HPDE6-E6E7 (cell line): ENCODE measurements at regions not wholly inside any gene's neighbourhood (a gene's known extent, or its start where the extent isn't known, plus 50 kb on each side); places are given as distances from the start of the nearest gene placed in this dataset.
"Not testable (repeated sequence)": the region's sequence is repeated elsewhere in the genome, so short reads cannot be mapped to it uniquely, and the experiment has no call there.

Experiments used
- DNase-seq: peaks from one replicate; pipeline ENCODE4 v3.0.0; 2011; ENCODE audit warnings: missing footprints; ENCODE audit errors: extremely low spot score

GRCh38 chr1:244106837-244107493 lies 55.9 kb downstream of the ZBTB18 start:
- no peak for DNase-seq

DNA sequence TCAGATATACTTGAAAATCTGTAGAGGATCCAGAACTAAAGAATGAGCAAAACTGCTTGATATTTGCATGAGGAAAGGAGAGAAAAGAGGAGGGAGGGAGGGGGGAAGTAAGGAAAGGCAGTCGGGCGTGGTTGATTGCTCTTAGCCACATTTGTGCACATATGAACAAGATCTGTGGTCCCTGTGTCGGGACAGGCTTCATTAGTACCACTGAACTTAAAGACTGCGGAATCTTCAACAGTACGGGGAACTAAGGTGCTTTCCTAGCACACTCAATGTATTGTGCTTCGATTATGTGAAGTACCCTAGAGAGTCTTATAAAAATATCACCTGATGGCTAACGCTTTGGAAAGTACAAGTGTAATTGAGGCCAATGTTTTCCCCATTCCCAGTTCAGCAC lies 59.9 kb downstream of the ZBTB18 start:
- no peak for DNase-seq

GRCh38 chr1:244112041-244112440 lies 61.0 kb downstream of the ZBTB18 start:
- DNase-seq: no peak

GRCh38 chr1:244112636-244113035 lies 61.6 kb downstream of the ZBTB18 start:
- no peak for DNase-seq

GRCh38 chr1:244113532-244114320 lies 62.6 kb downstream of the ZBTB18 start:
- DNase-seq: no peak

DNA sequence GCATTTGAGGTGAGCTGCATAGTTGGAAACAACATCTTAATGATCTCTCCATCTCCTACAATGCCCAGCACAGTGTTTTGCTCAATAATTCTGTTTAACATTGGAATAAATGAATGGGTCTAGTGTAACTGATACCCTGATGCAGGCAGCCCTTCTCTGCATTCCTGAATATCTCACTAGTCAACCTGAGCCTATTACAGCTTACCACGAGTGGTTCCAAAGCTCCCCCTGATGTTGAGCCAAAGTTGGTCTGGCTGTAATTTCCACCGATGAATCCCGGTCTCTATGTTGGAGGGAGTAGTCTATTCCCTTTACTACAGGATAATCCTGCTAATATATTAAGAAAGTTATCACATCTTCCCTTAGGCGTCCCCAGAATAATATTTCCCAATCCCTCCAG lies 63.8 kb downstream of the ZBTB18 start:
- no peak for DNase-seq

- DNase-seq: no peak
Measured at GRCh38 chr1:244116946-244117345, 65.9 kb downstream of the ZBTB18 start.

DNA sequence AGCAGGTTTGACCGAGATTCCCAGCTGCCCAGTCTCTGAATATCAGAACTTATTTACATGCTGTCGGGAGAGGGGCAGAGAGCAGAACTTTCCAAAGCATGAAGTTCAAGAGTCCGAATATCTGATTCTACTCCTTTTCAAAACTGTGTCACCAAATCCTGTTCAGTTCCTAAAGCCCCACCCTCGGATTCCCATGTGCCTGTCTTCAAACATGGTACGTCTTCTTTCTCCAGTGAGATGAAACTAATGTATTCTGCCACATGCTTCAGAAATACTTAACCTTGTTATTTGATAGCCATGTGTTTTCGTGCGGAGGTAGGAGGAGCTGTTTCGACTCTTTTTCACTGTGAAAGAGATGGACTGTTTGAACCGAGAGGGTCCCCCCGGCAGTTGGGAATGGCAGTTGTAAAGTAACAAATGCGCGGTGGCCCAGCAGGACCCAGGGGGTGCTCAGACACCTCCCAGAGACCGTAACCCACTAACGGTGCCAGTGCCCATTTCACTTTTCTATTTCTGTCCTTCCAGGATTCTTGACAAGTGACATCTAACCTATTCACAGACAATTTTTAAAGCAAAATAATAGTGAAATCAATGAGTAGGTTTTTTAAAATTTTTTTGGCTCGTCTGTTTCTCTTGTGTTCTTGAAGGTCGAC lies 67.2 kb downstream of the ZBTB18 start:
- DNase-seq: no peak

- no peak for DNase-seq
Measured at GRCh38 chr1:244128591-244129383, 77.7 kb downstream of the ZBTB18 start.

DNA sequence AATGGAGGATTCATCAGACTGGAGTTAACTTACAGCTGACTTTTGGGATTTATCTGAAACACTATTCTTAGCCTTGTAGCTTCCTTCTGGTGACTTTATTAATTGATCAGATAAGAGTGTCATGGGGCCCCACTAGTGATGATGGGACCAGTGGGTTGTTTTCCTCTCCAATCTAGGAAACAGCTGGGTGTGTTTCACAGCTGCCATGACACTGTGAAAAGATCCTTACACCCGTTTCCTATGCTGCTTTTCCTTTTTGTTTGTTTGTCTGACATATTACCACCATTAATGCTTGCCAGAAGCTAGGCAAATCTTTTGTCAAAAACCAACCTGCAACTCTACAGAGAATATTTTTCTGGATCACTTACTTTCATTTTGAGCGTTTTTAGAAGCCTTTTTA lies 86.2 kb downstream of the ZBTB18 start:
- no peak for DNase-seq

DNA sequence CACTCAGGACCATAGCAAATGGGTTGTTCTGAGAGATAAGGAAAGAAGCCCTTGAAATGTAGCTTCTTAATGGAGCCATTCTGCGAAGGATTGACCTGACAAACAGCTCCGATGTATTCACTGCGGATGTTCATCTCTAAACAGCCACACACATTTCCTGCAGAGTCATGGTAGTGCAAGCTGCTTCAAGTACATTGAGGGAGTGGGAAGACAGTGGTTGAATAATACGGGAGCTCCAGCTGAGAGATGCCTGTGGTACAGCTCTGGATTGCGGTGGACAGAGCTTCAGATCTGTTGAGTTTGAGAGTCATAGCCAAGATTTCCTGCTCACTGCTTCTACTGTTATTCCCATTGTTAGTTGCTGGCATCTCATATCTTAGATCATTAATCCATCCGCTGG lies 86.6 kb downstream of the ZBTB18 start:
- no peak for DNase-seq

DNA sequence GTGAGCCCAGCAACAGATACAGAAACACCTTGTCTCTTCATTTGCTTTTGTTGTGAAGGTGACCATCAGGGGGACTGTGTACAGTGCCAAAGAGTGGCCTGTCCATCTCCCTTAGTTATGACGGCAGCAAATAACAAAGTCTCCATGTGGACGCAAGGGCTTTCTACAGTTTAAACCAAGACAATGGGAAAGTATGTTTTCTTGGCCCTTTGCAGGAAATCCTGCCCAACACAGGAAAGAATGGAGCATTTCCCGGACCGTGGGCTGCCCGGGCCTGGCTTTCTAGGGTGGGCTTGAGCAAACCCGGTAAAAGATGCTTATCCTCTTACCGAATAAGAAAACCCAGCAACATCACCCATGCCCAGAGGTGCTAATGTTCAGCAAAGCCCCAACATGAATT lies 87.3 kb downstream of the ZBTB18 start:
- DNase-seq: no peak

DNA sequence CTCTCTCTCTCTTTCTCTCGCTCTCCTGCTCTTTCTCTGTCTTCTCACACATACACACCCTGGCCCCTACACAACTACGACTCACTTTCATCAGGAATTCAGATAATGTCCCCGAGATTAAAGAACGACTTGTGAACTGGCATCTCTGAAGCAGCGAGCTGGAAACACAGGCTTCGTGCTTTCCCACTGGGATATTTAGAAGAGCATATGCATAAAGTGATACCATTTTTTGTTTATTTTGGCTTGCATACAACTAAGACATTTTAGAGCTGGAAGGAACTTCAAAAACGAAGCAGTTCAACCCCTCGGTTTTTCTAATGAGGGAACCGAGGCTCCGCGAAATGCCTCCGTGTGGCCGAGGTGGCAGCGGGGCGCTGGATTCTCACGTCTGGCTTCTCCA lies 88.6 kb downstream of the ZBTB18 start:
- no peak for DNase-seq

- no peak for DNase-seq
Measured at GRCh38 chr1:244140420-244140819, 89.3 kb downstream of the ZBTB18 start.

DNA sequence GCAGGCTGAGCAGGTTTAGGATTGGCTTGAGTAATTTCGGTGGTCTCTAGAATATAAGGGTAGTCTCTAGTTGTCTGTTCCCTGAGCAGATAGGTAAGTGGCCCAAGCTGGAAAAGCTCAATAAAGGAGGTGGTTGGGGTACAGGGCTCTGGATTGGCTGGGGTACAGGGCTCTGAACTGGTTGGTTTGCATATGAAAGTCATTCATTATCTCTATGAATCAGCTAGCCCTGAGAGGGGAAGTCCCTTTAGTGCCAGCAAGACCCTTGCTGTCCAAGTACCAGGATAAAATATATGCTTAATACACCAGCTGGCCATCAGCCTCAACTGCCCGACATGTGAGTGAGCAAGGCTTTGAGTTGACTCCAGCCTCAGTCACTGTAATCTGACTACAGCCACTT lies 93.0 kb downstream of the ZBTB18 start:
- no peak for DNase-seq

DNA sequence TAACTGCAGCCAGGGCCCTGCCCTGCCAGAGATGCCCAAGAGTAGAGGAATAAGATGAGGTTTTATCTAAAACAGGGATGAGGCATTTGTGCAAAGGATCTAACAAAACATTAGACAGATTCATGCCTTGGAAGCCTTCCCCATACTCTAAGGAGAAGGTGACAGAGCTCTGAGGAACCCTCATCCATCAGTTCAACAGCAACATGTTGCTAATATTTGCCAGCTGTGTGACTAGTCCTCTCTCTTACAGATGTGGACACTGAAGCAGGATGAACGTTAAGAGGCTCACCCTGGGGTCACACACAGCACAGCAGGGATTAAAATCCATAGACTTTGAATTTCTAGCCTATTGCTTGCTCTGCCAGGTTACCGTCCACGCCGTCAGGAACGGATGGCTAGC lies 99.0 kb downstream of the ZBTB18 start:
- DNase-seq: no peak

DNA sequence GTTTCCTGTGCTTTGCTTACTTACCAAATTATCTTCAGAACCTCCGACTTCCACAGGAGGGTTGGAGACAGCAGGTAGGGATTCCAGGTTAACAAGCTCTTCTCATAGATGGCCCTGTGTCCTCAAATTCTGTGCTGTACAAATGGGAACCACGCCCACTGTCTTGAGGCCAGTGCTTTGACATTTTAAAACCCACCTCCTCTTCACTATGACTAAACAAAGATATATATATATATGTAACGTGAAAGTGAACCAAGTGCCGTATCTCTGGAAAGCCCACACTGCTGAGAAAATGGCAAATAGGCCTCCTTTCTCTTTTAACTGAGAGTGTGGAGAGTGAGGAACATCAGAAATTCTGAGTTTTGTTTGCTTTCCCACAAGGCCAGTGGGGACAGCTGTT lies 99.6 kb downstream of the ZBTB18 start:
- no peak for DNase-seq

GRCh38 chr1:244151537-244151936 lies 100.5 kb downstream of the ZBTB18 start:
- no peak for DNase-seq

- DNase-seq: no peak
Measured at GRCh38 chr1:244154508-244154871, 103.4 kb downstream of the ZBTB18 start.

DNA sequence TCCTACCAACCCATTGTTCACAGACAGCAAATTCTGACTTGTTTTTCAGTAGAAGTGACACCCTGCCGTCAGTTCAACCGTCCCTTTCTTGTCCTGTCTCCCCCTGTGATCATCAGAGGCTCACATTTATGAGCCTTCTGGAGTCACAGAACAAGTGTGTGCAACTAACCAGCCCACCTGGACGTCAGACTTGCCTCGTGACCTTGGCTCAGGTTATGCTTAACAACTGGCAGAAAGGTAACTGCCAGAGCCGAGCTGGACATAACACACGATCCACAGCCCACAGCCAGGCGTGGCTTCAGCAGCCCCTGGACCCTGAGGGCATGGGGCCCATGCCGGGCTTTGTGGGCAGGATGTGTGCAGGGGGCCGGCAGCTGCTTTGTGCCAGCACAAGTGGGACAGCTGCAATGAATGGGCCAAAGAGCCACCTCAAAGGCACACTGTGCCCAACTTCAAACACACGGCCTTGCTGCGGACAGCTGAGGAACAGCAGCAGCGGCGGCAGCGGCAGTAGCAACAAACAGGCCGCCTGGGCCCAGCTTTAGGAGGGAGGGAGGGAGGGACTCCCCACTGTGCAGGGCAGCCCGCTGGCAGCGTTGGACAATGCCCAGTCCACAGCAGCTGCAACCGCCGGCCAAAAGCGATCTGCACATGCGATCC lies 103.9 kb downstream of the ZBTB18 start:
- no peak for DNase-seq

GRCh38 chr1:244155661-244156060 lies 104.6 kb downstream of the ZBTB18 start:
- DNase-seq: no peak

DNA sequence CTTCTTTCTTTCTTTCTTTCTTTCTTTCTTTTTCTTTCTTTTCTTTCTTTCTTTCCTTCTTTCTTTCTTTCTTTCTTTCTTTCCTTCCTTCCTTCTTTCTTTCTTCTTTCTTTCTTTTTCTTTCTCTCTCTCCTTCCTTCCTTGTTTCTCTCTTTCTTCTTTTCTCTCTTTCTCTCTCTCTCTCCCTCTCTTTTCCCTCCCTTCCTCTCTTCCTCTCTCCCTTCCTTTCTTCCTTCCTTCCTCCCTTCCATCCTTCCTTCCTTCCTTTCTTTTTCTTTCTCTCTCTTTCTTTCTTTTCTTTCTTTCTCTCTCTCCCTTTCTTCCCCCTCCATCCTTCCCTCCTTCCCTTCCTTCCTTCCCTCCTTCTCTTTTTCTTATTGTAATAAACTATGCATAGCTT lies 105.5 kb downstream of the ZBTB18 start:
- not testable (repeated sequence) for DNase-seq
